Pons (tissue), 1 donor: ENCODE measurements at regions not wholly inside any gene's neighbourhood (a gene's known extent, or its start where the extent isn't known, plus 50 kb on each side); places are given as distances from the start of the nearest gene placed in this dataset.
"Not testable (repeated sequence)": the region's sequence is repeated elsewhere in the genome, so short reads cannot be mapped to it uniquely, and the experiment has no call there.

Source experiments
- DNase-seq: peaks from one replicate; pipeline ENCODE4 v3.0.0-alpha.2; 2016; ENCODE audit warnings: low spot score

DNA sequence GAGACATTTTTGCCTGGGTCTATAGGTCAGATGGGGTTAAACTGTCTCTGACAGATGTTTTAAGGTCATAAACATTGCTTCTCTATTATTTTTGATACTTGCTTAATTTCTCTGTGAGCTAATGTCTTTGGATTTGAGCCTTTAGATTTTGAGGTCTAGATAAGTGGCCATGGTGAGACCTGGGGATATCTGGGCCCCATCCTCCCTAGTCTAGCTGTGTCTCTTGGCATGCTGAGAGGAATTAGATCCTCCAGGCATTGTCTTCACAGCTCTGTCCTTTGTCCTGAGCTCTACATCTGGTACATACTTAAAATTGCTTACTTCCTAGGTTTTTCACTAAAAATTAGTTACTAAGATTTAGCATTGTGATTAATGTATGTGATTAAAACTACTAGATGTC, 265.0 kb upstream of the NPSR1 start:
- no peak for DNase-seq

DNA sequence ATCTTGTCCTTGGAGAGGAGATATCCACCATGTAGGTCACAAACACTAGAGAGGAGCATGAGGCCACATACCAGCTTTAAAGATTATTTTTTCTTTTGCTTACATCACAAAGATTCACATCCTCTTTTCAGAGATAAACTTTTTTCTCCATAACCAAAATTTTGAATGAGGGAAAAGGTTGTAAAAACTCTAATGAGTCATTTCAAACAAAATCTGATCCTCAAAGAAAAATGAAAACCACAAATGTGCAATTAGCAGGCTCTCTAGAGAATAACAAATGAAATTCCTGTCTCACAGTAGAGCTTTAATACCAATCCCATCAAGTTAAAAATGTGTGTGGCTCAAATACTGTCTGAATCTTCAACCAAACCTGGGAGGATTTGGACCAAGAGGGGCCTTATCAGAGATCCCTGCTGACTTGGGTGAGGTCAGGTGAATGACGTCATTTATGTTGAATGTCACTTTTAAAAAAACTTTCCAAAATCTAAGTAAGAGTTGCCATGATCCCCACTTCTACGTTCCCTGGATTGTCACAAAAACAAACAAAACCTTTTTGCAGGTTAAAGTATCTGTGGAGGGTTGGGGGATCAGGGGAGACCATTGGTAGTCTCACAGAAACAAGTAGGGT, 261.5 kb upstream of the NPSR1 start:
- DNase-seq: no peak

GRCh38 chr7:34401776-34402175, 256.2 kb upstream of the NPSR1 start:
- no peak for DNase-seq

- DNase-seq: no peak
Observed at GRCh38 chr7:34406848-34407530, 251.0 kb upstream of the NPSR1 start.

DNA sequence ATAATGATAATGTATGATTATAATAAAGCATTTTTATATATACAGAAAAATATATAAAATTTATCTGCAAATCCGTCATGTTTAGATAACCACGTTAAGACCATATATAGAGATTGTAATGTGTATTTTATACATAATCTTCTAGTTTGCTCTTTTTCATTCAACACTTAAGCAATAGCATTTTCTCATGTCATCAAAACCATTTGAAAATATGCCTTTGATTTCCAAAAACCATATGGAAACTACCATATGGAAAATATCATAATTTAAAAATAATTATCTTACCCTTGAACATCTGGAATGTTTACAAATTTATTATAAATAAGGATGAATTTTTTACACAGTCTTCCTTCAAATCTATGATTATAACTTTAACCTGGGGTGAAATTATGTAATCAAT, 250.4 kb upstream of the NPSR1 start:
- no peak for DNase-seq

DNA sequence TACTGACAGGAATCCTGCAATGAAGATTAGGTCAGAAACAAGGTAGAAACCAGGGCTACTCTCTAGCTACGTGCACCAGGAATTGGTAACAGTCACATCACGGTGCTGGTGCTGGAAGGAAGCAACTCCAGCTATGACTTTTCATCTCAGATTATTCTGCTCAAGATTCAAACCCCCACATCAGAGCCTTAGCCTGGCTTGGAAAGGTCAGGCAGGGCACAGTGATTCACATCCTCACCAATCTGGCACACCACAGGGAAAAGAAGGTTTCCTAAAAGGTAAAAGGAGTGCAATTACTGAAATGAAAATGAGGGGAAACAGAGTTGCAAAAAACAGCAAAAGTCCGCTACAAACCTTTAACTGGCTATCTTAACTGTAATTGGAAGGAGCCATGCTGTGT, 240.2 kb upstream of the NPSR1 start:
- DNase-seq: no peak

- no peak for DNase-seq
Observed at GRCh38 chr7:34421526-34421925, 236.5 kb upstream of the NPSR1 start.

DNA sequence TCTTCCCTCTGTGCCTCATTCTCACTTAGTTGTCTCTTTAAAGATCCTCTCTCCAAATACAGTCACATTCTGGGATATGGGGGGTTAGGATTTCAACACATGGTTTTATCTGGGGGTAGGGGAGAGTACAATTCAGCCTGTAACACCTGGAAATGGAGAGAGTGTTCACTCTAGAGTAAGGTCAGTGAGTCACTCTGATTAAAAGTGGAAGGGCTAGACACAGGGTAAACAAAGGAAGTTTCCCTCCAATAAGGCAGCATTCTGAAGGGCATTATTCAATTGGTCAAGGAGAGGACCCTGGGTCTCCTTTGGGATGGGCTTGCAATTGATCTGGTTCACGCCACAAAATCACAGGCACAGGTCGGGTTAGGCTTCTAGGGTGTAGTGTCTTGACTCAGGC, 232.8 kb upstream of the NPSR1 start:
- no peak for DNase-seq

DNA sequence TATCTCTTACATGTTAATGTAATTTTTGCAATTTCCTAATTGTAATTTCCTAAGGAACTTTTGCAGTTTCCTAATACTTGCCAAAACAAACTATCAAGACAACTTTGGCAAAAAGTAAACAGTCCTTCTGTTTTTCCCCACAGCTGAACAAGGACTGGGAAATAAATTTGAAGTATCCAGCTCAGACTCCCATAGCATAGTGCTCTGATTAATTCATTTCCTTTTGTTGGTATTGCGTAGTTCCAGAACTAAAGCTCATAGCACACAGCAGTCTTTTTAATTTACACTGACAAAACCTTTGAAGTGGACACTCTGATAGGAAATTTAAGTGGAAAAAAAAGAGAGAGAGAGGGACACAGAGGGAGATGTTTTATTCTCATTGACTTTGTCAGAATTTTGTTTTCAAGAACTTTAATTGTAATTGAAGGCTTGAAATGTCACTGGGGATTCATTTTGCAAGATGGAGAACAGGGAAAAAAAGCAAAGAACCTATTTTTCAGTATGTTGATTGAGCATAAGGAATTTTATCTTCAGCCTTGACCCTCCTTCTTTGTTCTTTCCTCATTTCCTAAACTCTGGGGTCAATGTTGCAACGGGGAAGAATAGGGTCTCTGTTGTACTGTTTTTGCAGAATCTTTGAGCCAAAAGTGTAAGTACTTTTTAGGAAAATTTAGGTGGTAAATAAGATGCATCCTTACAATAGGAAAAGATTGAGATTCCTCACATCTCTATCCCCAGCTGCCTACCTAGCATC, 232.2 kb upstream of the NPSR1 start:
- no peak for DNase-seq

DNA sequence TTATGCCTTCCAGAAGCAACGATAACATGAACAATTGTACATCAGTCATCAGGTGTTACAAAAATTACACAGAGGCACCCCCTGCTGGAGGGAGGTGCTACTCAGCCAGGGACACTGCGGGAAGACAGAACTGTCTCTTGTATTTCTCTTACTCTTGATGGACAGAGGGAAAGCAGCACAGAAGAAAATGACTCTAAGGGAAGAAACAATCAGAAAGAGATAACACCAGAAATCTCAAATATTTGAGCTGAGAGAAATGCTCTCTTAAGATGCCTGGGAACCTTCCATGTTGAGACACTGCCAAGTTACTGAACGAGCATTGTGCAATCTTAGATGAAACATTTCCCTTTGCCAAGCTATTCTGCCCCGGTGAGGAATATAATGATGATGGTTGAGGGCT, 227.6 kb upstream of the NPSR1 start:
- no peak for DNase-seq

DNA sequence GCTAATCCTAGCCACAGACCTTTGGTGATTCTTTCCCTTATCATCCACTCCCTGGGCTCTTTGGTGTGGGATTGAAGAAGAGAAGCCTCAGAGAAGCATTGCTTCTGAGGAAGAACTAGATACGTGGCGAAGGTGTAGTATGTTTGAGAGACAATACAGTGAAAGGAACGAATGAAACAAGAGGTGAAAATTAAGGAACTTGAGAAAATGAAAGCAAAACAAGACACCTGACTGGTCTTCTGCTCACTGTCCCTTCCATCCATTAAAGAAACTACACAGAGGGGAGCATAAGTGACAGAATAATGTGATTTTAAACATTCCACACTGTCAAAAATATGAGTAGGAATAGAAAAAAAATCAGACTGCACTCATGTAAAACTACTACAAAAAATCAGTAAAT, 219.6 kb upstream of the NPSR1 start:
- no peak for DNase-seq

- no peak for DNase-seq
Observed at GRCh38 chr7:34445653-34446052, 212.4 kb upstream of the NPSR1 start.

DNA sequence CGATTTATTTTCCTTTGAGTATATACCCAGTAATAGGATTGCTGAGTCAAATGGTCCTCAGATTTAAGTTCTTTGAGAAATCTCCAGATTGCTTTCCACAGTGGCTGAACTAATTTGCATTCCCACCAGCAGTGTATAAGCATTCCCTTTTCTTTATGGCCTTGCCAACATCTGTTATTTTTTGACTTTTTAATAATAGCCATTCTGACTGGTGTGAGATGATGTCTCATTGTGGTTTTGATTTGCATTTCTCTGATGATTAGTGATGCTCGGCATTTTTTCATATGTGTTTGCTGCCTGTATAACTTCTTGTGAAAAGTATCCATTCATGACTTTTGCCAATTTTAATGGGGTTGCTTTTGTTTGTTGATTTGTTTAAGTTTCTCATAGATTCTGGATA, 209.5 kb upstream of the NPSR1 start:
- not testable (repeated sequence) for DNase-seq

GRCh38 chr7:34449765-34450164, 208.3 kb upstream of the NPSR1 start:
- DNase-seq: no peak

- no peak for DNase-seq
Observed at GRCh38 chr7:34451183-34451582, 206.8 kb upstream of the NPSR1 start.

DNA sequence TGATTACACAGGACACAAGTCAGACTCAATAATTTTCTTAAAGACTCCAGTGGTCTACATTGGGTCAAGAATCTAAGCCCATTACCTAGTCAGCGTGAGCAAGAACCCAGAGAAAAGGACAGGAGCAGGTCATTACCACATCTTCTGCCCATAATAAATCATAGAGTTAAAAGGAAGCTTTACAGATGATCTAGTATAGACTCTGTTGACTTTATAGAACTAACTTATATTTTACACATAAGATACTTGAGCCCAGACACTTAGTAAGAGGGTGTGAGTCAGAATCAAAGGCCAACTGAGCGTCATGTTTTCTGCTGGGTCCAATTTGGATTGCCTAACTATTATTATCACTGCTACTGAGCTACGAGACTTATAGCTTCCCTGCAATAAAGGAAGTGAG, 206.1 kb upstream of the NPSR1 start:
- DNase-seq: no peak

- no peak for DNase-seq
Observed at GRCh38 chr7:34452363-34452762, 205.7 kb upstream of the NPSR1 start.

- no peak for DNase-seq
Observed at GRCh38 chr7:34453150-34453549, 204.9 kb upstream of the NPSR1 start.

DNA sequence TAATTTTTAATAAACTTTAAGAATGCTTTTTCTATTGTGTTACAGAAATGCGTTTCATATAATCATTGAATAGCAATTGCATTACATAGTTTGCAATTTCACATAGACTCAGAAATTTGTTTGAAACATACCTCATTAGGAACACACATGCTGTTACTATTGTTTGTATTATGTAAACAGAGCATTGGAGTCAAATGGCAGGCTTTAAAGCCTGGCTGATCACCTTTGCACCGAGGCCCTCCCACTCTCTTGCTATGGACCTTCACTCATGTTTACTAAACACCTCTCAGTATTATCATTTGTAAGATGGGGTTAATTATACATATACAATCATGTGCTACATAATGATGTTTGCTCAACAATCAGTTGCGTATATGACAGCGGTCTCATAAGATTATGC, 203.6 kb upstream of the NPSR1 start:
- DNase-seq: no peak

DNA sequence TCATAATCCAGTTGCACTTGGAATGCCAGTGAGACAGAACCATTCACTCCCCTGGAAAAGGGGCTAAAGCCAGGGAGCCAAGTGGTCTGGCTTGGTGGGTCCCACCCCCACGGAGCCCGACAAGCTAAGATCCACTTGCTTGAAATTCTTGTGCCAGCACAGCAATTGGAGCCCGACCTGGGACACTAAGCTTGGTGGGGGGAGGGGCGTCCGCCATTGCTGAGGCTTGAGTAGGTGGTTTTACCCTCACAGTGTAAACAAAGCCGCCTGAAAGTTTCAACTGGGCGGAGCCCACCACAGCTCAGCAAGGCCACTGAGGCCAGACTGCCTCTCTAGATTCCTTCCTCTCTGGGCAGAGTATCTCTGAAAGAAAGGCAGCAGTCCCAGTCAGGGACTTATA, 200.7 kb upstream of the NPSR1 start:
- no peak for DNase-seq

- no peak for DNase-seq
Observed at GRCh38 chr7:34463830-34464229, 194.2 kb upstream of the NPSR1 start.

GRCh38 chr7:34471844-34472243, 186.2 kb upstream of the NPSR1 start:
- no peak for DNase-seq

DNA sequence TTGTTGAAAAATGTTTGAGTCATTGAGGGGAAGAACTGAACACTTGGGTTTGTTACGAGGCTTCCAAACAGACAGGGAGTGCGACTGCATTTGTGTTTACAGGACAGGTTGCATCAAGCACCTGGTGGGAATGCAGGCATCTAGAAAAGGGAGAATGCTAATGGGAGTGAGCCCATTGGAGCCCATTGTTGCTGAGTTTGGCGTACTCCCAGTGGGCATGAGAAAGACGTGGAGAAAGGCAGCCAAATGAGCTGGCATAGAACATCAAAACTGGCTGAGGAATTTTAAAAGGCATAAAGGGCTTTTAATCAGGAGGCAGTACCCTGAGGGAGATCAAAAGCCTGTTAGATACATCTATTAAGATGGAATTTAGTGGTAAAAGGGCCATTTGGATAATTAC, 171.6 kb upstream of the NPSR1 start:
- DNase-seq: peak; percentile 3
